RKO (cell line): ENCODE measurements at regions not wholly inside any gene's neighbourhood (a gene's known extent, or its start where the extent isn't known, plus 50 kb on each side); places are given as distances from the start of the nearest gene placed in this dataset.

ENCODE experiments used
- DNase-seq: peaks from one replicate; pipeline ENCODE4 v3.0.0-alpha.2; 2016; ENCODE audit warnings: low spot score

DNA sequence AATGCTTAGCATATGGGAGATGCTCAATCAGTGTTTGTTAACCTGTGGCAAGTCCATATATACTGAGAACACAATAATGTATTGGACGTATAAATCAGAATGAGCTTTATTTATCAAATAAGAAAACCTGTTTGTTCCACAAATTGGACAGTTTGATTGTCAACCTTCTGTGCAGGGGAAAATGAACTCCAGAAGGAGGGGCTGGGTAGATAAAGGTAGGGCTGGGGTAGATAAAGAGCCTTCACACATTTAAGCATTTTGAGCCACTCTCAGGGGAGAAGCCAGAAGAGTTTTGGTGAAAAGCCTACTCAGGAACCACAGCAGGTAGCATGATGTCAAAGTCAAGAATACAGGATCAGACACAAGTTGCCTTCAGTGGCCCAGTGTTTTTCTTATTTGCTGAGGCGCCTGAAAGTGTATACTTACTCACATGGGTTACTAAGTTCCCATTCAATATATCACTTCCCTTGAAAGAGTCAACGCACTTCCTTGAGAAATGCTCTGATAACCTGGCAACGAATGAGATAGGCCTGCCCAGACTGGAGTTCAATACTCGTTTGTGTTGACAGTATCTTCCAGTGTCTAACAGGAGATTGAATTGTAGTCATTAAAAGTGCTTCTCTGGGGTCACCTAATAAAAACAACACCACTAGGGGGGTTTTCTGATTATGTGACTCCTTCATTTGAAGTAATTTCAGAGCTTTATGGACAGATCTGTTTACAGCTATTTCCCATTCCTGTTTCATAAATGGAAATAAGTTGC is 263.9 kb upstream of the CITED2 start:
- no peak for DNase-seq

DNA sequence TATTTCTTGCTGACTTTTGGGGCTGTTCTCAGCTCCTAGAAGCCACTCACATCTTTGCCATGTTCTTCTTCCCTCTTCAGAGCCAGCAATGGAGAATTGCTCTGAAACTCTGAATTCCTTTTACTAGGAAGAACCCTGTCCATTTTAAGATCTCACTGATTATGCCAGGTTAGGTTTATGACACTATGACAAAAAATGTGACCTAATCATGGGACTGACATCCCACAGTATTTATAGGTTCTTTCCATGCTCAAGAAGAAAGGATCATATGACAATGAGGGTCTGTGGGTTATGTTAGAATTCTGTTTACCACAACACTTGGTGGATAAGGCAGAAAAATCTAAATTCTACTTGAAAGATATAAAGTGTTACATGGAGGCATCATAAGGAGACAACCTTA is 263.3 kb upstream of the CITED2 start:
- no peak for DNase-seq

DNA sequence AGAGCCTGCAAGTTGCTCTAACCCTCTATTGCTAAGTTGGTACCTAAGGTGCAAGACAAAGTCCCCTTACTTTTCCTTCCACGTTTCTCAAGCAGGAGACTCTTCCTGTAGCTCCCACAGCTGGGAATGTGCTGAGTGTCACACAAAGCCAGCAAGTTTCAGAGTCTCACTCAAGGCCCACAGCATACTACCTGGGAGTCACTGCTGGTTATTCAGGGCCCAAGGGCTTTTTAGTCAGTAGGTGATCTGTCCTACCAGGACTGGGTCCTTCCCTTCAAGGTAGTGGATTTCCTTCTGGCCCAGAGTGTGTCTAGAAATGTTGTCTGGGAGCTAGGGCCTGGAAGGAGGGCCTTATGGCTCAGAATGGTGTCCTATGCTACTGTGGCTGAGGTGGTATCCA is 261.9 kb upstream of the CITED2 start:
- DNase-seq: no peak

DNA sequence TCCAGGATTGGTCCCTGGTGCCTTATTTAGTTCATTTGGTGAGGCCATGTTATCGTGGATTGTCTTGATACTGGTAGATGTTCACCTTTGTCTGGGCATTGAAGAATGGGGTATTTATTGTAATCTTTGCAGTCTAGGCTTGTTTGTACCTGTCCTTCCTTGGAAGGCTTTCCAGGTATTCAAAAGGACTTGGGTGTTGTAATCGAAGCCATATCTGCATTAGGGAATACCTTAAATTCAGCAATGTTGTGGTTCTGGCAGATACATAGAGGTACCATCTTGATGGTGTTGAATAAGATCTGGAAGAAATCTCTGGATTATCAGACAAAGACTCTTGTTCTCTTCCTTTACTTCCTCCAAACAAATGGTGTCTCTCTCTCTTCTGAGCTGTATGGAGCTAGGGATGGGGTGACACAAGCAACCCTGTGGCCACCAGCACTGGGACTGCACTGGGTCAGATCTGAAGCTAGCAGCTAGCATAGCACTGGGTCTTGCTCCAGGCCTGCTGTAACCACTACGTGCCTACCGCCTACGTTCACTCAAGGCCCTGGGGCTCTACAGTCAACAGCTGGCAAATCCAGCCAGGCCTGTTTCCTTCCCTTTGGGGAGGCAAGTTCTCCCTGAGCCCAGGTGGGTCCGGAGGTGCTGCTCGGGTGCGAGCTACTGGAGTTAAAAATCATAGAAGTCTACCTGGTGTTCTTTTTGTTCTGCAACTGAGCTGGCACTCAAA is 261.1 kb upstream of the CITED2 start:
- no peak for DNase-seq

DNA sequence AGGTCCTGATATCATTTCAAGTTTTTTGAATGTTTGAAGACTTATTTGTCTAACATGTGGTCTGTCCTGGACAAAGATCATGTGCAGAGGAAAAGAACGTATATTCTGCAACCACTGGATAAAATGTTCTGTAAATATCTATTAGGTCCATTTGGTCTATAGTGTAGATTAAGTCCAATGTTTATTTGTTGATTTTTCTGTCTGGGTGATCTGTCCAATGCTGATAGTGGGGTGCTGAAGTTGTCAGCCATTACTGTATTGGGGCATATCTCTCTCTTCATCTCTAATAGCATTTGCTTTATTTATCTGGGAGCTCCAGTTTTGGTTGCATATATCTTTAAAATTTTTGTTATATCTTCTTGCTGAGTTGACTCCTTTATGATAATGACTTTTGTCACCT is 258.4 kb upstream of the CITED2 start:
- DNase-seq: no peak

DNA sequence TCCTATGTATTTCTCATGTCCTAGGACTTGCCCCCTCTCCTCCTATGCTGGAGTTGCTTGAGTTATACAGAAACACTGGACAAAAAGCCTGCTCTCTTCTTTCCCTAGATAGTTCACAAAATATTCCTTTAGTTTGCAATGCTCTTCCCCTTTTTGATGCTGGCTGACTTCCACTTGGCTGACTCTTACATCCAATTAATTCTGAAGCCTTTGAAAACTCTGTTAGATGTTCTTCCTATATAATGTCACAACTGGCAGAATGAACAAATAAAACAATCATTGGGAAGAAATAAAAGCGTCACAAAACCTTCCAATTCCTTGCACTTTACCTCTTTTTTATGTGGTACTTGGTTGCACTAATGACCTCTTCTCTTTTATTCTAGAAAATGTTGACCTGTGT is 253.8 kb upstream of the CITED2 start:
- DNase-seq: no peak

DNA sequence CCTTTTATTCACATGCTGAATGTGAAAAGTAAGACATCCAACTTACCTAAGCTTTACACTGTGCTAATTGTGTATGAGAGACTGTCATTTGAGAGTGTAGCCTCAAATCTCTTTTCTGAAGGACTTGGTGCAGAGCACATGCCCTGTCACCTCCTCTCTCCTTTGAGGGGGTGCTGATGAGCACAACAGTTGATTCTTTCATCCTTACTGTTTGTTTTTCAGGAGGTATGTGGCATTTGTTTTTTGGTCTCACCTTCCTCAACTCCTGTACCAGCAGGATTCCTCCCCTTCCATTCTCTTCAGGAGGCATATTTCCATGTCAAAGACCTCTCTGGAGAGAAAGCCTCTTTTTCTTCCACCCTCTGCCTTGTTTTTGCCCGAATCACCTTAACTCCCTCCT is 252.6 kb upstream of the CITED2 start:
- no peak for DNase-seq

DNA sequence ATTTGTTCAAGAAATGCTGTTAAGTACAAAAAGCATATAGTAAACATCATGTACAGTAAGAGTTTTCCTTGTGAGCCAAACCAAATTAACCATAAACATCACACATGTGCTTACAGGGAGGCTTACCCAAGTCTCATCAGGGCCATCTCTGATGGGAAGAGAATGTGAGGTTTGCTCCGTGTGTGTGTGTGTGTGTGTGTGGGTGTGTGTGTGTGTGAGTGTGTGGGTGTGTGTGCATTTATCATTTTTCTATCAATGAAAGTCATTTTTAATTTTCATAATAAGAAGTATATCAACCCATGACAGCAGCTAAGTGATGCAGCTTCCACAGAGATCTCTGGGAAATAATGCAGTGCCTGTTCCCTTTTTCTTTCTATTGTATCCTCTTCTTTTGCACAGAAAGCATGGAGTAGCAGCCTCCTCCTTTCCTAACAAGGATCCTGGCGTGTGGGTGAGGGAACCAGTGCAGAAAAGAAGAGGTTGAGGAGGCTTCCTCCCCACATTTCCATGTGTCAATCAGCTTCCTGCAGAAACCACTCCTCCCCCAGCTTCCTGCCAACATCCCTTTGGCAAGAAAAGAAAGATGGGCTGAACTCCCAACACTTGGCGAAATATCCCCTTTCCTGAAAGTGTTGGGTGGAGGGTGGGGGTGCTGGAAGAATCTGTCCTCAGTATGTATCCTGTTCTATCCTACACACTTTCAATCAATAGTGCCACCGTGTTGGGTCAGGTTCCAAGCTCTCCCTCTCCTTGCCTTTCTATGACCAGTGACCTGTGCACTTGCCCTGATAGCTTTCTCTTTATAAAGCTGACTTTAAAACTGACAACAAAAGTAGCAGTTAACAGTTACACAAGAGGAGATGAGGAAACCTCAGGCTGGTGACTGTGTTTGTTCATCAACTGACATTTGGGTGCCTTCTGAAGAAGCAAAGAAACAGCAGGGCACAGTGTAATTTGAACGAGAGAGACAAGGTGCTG is 251.8 kb upstream of the CITED2 start:
- no peak for DNase-seq

DNA sequence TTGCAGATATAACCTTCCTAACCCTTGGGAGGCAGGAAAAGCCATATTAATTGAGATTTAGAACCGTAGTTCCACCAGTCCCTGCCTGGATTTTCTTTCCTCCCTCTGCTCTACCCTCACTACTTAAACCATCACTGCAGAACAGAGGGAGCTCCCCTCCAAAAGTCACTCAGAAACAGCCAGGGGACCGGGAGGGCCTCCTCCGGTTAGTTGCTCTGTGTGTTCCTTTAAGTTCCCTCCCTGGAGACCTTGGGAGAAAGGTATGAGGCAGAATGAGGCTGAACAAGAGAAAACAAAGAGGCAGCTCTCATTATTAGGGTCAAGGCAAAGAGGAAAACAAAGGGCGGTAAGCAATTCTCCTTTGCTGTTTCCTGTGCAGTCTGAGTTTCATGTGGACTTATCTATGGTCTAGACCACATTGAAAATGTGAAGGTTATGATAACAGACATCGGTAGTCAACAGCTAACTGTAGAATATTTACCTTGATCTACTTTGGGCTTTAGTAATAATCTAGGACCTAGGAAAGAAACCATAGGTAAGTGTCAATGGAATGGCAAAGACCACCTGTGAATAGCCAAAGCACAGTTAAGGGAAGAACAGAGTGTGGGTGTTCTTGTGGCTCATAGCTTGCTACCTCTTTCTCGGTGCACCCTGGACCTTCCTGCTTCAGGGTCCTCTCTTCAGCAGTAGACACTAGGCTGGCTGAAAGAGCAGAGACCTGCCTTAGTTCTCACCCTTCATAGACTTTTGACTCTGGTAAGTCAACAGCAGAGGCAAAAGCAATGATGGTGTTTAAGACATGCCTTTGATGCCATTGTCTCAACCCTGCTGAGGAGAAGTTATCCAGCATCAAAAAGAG is 250.9 kb upstream of the CITED2 start:
- DNase-seq: no peak

DNA sequence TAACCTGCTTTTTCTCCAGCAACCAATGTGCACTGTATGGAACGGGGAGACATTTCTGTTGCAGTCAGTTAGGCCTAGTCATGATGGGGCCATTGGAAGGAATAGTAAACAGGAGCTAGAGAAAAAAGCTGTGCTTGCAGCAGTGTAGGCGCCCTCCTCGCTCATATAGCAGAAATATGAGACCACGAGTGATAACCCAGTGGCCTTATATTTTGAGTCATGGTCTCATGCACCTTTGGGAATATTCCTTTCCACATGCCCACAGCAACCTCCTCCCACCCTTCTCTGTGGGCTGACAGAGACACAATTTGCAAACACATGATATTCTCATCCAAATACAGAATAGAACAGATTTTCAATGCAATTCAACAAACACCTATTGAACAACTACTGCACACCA is 248.9 kb upstream of the CITED2 start:
- DNase-seq: no peak

DNA sequence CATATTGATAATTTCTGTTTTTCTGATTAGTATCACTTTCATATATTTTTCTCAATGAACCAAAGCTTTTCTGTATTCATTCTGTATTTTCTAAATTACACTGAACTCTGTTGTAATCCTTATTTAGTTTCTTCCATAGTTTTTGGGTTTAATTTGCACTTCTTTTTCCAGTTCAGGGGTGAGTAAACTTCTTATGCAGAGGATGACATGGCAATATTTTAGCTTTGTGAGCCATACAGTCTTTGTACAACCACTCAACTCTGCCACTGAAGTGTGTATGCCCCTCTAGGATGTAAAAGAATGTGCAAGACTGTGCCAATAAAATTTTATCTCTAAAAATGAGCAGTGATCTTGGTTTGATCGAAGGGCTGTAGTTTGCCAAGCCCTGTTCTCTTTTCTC is 239.0 kb upstream of the CITED2 start:
- no peak for DNase-seq

DNA sequence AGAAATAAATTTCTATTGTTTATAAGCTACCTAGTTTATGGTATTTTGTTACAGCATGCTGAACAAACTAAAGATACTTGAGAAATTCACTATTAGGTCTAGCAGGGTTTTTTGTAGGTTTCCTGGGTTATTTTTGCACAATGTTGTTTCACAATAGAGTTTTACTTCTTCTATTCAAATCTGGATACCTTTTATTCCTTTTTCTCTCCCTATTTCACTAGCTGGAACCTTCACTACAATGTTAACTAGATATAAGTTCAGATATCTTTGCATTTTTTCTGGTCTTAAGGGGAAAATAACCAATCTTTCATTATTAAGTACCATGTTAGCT is 237.7 kb upstream of the CITED2 start:
- DNase-seq: no peak

DNA sequence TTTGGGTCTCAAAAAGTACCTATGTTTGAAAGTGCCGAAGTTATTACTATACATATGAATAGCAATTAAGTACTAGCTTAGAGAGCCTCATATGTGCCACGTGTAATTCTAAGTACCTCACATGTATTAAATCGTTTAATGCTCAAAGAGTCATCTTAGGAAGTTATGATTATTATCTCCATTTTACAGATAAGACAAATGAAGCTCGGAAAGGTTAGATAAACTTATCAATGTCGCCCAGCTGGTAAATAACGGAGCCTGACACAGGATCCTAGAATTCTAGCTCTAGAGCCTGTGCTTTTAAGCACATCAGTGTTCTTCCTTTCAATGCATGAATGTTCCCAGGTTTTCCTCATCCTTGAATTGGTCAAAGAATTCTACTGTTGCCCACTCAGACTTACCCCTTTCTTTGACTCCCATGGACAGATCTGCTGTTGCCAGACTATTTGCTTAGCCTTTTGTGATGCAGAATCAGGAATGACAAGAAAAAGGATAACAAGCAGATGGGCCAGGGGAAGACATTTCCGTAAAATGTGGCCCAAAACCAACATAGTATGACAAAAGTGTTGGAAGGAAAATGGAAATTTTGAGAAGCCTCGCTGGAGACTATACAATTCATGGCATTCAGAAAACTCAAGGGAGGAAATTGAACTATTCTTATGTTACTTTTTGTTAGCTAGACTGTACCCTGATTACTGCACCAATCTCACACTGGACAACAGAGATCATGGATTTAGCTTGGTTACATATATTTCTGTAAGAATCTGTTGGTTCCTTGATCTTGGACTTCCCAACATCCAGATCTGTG is 237.1 kb upstream of the CITED2 start:
- no peak for DNase-seq

DNA sequence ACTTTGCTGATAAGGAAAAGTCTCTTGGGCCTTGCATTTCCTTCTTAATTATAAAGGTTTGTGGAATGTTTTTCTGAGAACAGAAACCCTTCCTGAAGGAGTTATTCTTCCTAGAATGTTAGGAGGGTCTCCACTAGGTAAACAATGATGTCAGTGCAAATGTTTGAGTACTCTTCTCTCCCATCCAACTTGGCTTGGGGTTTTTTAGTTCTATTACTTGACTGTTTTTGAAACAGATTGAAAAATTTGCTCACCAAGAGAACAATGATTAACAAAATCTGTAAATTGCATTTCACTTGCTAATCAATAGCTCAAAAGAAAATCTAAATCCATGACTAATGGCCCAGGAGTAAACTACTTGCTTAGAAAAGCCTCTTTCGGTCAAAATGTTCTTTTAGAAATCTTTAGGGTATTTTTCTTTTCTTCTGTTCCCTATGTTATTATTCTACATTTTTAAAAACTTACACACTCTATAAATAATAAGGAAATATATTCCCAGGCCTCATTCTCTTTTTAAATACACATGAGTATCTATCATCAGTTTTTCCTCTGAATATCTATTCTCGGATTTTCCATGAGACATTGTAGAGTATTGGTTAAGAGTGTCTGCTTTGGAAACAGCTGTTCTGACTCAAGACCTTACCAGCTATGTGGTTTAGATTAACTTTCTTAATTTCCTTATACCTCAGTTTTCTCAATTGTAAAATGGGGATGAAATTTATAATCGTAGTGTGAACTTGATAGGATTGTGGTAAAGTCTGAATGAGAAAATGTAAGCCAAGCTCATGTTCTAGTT is 234.2 kb upstream of the CITED2 start:
- DNase-seq: no peak

DNA sequence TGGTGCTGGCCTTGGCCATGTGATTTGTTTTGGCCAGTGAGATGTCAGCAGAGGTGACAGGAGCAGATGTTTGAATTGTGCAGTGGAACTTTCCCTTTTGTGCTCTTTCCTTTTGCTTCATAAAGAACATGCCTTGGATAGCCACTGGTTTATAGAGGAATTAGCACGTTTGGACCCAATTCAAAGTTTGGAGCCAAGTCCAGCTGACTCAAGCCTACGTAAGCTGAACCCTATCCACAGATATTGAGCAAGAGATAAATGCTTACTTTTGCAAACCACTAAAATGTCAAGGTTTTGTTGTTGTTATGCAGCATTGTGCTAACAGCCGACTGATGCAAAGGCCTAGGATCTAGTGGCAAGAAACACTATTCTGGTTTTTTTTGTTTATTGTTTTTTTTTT is 230.9 kb upstream of the CITED2 start:
- DNase-seq: no peak

DNA sequence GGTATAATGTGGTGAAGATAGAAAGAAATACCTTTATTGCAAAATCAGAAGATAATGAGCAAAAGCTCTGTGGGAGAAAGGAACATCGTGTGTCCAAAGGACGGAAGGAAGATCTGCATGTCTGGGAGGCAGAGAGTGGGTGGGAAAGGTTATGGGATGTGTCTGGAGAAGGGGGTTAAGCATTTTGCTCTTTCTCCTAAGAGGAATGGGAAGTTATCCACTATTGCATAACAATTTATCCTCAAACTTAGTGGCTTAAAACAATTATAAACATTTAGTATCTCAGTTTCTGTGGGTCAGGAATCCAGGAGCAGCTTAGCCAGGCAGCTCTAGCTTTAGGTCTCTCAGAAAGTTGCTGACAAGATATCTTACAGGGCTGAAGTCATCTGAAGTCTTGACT is 229.1 kb upstream of the CITED2 start:
- no peak for DNase-seq

DNA sequence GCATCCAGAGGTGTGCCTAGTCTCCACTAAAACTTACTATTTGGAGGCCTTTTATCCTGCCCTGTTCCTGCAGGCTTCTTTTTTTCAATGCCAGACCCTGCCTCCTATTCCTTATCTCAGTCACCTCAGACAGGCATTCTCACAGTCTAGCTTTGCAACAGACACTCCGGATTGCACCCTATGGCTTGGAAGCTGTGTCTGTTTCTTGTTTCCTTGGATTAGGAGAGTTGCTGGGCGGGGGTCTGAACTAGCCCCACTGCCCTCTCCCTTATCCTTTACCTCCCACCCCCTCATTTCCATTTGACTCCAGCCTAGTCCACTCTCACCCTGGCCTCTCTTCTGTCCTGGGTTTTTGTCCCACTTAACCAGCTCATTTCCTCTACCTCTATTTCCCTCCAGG is 228.1 kb upstream of the CITED2 start:
- DNase-seq: no peak

DNA sequence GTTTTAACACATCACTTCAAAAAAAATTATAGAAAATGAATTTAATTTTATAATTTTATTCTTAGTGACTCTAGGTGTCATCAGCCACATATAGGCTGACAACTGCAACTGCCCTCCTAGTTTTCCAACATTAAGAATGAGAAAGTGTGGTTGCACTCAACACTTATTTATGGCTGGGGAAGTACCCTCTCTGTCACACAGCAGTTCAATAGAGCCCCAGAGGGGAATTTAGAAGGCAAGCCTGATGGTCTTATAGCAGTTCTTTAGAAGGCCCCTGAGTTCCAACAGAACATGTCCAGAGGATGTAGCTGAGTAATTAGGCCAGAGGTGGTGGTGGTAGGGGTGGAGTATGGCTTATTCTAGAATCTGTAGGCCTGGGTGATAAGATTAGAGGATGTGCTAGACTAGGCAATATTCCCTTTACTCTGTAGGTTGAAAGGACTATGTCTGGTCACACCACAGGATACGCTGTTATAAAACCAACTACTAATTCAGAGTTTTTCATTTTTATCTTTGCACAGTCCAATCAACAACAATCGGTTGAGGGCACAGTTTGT is 226.5 kb upstream of the CITED2 start:
- DNase-seq: no peak

DNA sequence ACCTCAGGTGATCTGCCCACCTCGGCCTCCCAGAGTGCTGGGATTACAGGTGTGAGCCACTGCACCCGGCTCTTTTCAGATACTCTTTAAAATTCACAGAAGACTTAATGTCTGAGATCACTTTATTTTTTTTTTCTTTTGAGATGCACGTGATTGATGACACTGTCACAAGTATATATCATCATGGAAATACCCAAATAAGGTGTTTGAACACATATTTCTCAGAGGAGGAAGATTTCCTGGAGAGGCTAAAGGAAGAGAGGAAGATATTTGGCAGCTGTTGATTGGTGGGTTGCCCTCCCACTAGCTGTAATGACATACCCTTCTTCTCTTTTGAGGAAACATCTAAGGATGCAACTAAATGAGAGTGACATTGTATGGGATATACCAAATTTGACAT is 225.9 kb upstream of the CITED2 start:
- DNase-seq: no peak
